GM12892 (cell line): ENCODE measurements at regions not wholly inside any gene's neighbourhood (a gene's known extent, or its start where the extent isn't known, plus 50 kb on each side); places are given as distances from the start of the nearest gene placed in this dataset.

ENCODE experiments used
- POLR2A ChIP-seq: IDR thresholded peaks from 2 replicates; pipeline ENCODE4 v1.6.1; 2011; ENCODE audit warnings: low read depth, low read length, control low read depth
- POLR2AphosphoS5 ChIP-seq: IDR thresholded peaks from 2 replicates; pipeline ENCODE4 v1.6.1; 2011; ENCODE audit warnings: low read depth, low read length, control low read depth

GRCh38 chr17:12478311-12478710, 187.4 kb upstream of the MYOCD start:
- TF ChIP-seq POLR2AphosphoS5 (no peak), POLR2A (no peak)
